Smooth muscle cell (in vitro differentiated cells): ENCODE measurements at regions not wholly inside any gene's neighbourhood (a gene's known extent, or its start where the extent isn't known, plus 50 kb on each side); places are given as distances from the start of the nearest gene placed in this dataset.

Experiments
- DNase-seq: peaks from one replicate; lab custom pipeline; 2025; ENCODE audit not compliant: unreplicated experiment; lab: John Stamatoyannopoulos, UW
- H2AFZ ChIP-seq: fragments of 200-600 bp; sonication (generic); 2 replicates; pipeline ENCODE4 v1.6.0; 2016; ENCODE audit warnings: antibody characterized with exemption, low read depth, mild to moderate bottlenecking
- H3F3A ChIP-seq: fragments of 200-600 bp; sonication (generic); 2 replicates; pipeline ENCODE4 v1.6.0; 2017; ENCODE audit warnings: antibody characterized with exemption, low read depth
- H3K27ac ChIP-seq: fragments of 200-600 bp; sonication (generic); 2 replicates; pipeline ENCODE4 v1.5.1; 2016; ENCODE audit warnings: low read depth, mild to moderate bottlenecking
- H3K27me3 ChIP-seq: fragments of 200-600 bp; sonication (generic); 2 replicates; pipeline ENCODE4 v1.6.1; 2016; ENCODE audit warnings: low read depth, mild to moderate bottlenecking
- H3K36me3 ChIP-seq: fragments of 200-600 bp; sonication (generic); 2 replicates; pipeline ENCODE4 v1.5.1; 2016; ENCODE audit warnings: low read depth
- H3K4me1 ChIP-seq: fragments of 200-600 bp; sonication (generic); 2 replicates; pipeline ENCODE4 v1.5.1; 2016; ENCODE audit warnings: low read depth
- H3K4me2 ChIP-seq: fragments of 200-600 bp; sonication (generic); 2 replicates; pipeline ENCODE4 v1.6.0; 2016; ENCODE audit warnings: mild to moderate bottlenecking
- H3K4me3 ChIP-seq: fragments of 200-600 bp; sonication (generic); 2 replicates; pipeline ENCODE4 v1.5.1; 2016; ENCODE audit warnings: mild to moderate bottlenecking
- H3K79me2 ChIP-seq: fragments of 200-600 bp; sonication (generic); 2 replicates; pipeline ENCODE4 v1.6.0; 2016; ENCODE audit warnings: low read depth, mild to moderate bottlenecking
- H3K9ac ChIP-seq: fragments of 200-600 bp; sonication (generic); 2 replicates; pipeline ENCODE4 v1.6.0; 2016; ENCODE audit warnings: low read depth
- H3K9me3 ChIP-seq: fragments of 200-600 bp; sonication (generic); replicated peaks from 2 replicates; pipeline ENCODE4 v1.5.1; 2016; ENCODE audit warnings: low read depth
- H4K20me1 ChIP-seq: fragments of 200-600 bp; sonication (generic); 2 replicates; pipeline ENCODE4 v1.6.0; 2016; ENCODE audit warnings: low read depth
- CTCF ChIP-seq: fragments of 200-600 bp; sonication (generic); IDR thresholded peaks from 2 replicates; pipeline ENCODE4 v1.5.1; 2017; ENCODE audit warnings: borderline replicate concordance, mild to moderate bottlenecking, antibody characterized with exemption; ENCODE audit not compliant: insufficient read depth, poor library complexity, severe bottlenecking
- WGBS: methylation state at CpG from one replicate; pipeline ENCODE4 v1.1.7; 2016; ENCODE audit warnings: low lambda C conversion rate; 5-methylcytosine and 5-hydroxymethylcytosine counted together

DNA sequence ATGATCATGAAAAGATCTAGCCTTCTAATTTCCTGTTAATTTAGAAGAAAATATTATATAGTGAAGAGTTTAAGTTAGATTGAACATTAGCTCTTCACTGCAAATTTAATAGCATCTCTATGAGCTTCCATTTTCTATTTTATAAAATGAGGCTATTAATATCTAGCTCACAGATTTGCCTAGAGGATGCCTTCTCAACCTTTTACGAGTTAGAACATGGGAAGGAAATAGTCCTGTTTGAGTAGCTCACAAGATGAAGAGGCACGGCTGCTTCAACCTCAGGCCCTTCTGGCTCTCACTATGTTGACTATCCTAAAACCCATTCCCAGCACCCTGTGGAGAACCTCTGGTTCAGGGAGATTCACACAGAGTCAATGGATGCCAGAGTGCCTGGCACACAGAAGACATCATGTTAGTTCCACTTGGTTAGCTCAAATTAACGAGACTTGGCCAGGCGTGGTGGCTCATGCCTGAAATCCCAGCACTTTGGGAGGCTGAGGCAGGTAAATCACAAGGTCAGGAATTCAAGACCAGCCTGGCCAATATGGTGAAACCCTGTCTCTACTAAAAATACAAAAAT is 97.9 kb upstream of the GUCY1A1 start:
- Histone ChIP-seq H3F3A (no peaks in the 10 kb centered on the region), H3K27ac (no peak overlapping the region), H3K36me3 (no peaks in the 10 kb centered on the region), H3K4me2 (no peak overlapping the region), H3K79me2 (no peaks in the 10 kb centered on the region), H3K9ac (no peak overlapping the region), H3K4me3 (no peak overlapping the region), H3K4me1 (peaks cover 4% of the 10 kb centered on the region), H4K20me1 (no peaks in the 10 kb centered on the region), H3K27me3 (no peaks in the 10 kb centered on the region), H2AFZ (no peak overlapping the region), H3K9me3 (no peaks in the 10 kb centered on the region)
- TF ChIP-seq CTCF, result no peak
- WGBS, result 94% methylated on average over 4 of the region's 4 CpGs
- no peak for DNase-seq

DNA sequence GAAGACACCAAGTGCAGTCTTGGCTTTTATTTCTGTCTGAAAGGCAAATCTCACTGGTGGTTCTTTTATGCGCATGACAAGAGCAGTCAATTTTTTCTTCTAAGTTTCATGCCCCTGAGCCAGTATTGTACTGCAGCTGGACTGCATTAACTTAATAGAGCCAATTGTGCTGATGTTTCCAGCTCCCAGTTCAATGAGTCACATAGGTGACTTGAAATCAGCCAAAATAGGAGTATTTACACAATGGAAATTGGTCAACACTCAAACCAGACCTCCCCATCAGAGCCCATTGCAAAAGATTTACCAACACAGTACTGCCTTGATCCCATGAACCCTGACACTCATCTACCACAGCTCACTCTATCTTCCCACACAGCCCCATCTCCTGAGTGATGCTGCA is 100.3 kb upstream of the GUCY1A1 start:
- Histone ChIP-seq H3K36me3 (no peaks in the 10 kb centered on the region), H4K20me1 (no peaks in the 10 kb centered on the region), H3K9me3 (no peaks in the 10 kb centered on the region), H3K4me2 (no peak overlapping the region), H3K4me1 (peaks cover 1% of the 10 kb centered on the region), H2AFZ (no peak overlapping the region), H3F3A (no peaks in the 10 kb centered on the region), H3K79me2 (no peaks in the 10 kb centered on the region), H3K4me3 (no peak overlapping the region), H3K27me3 (no peaks in the 10 kb centered on the region), H3K9ac (no peak overlapping the region), H3K27ac (no peak overlapping the region)
- 90% methylated on average over 1 of the region's 1 CpG for WGBS
- DNase-seq, result no peak
- no peak for TF ChIP-seq CTCF

GRCh38 chr4:155565776-155566175 is 100.9 kb upstream of the GUCY1A1 start:
- no peaks in the 10 kb centered on the region for H3K4me1 ChIP-seq
- H3F3A ChIP-seq, result no peaks in the 10 kb centered on the region
- no peaks in the 10 kb centered on the region for H4K20me1 ChIP-seq
- H3K9ac ChIP-seq, result no peak overlapping the region
- no peak for TF ChIP-seq CTCF
- WGBS, result 89% methylated on average over 2 of the region's 2 CpGs
- H3K27me3 ChIP-seq, result no peaks in the 10 kb centered on the region
- no peak overlapping the region for H3K27ac ChIP-seq
- no peak overlapping the region for H2AFZ ChIP-seq
- H3K79me2 ChIP-seq, result no peaks in the 10 kb centered on the region
- no peaks in the 10 kb centered on the region for H3K9me3 ChIP-seq
- no peak overlapping the region for H3K4me2 ChIP-seq
- H3K4me3 ChIP-seq, result no peak overlapping the region
- no peaks in the 10 kb centered on the region for H3K36me3 ChIP-seq
- DNase-seq, result no peak

- H3K27ac ChIP-seq, result no peak overlapping the region
- H3F3A ChIP-seq, result no peaks in the 10 kb centered on the region
- no peaks in the 10 kb centered on the region for H3K9me3 ChIP-seq
- H3K9ac ChIP-seq, result no peak overlapping the region
- no peak overlapping the region for H2AFZ ChIP-seq
- DNase-seq, result no peak
- H3K27me3 ChIP-seq, result no peaks in the 10 kb centered on the region
- H3K36me3 ChIP-seq, result no peaks in the 10 kb centered on the region
- H3K79me2 ChIP-seq, result no peaks in the 10 kb centered on the region
- H4K20me1 ChIP-seq, result no peaks in the 10 kb centered on the region
- H3K4me3 ChIP-seq, result no peak overlapping the region
- 82% methylated on average over 1 of the region's 1 CpG for WGBS
- H3K4me2 ChIP-seq, result no peak overlapping the region
- no peak for TF ChIP-seq CTCF
- H3K4me1 ChIP-seq, result no peaks in the 10 kb centered on the region
Measured at GRCh38 chr4:155565330-155565729, 101.3 kb upstream of the GUCY1A1 start.
